SK-N-SH (cell line): ENCODE measurements at regions not wholly inside any gene's neighbourhood (a gene's known extent, or its start where the extent isn't known, plus 50 kb on each side); places are given as distances from the start of the nearest gene placed in this dataset.

Experiments used
- CTCF ChIP-seq: fragments of 200-600 bp; sonication (generic); IDR thresholded peaks from 2 replicates; pipeline ENCODE4 v1.6.1; 2017; ENCODE audit warnings: antibody characterized with exemption, mild to moderate bottlenecking, moderate library complexity
- FOSL2 ChIP-seq: IDR thresholded peaks from 2 replicates; pipeline ENCODE4 v1.4.0; 2012; ENCODE audit warnings: low read depth, mild to moderate bottlenecking, moderate library complexity, borderline replicate concordance

GRCh38 chr15:47610736-47611135 is 106.6 kb upstream of the SEMA6D start:
- no peak for TF ChIP-seq FOSL2
- TF ChIP-seq CTCF, result no peak
